ENCODE measurements at regions not wholly inside any gene's neighbourhood (a gene's known extent, or its start where the extent isn't known, plus 50 kb on each side); places are given as distances from the start of the nearest gene placed in this dataset.
"Not testable (repeated sequence)": the region's sequence is repeated elsewhere in the genome, so short reads cannot be mapped to it uniquely, and the experiment has no call there.

DNA sequence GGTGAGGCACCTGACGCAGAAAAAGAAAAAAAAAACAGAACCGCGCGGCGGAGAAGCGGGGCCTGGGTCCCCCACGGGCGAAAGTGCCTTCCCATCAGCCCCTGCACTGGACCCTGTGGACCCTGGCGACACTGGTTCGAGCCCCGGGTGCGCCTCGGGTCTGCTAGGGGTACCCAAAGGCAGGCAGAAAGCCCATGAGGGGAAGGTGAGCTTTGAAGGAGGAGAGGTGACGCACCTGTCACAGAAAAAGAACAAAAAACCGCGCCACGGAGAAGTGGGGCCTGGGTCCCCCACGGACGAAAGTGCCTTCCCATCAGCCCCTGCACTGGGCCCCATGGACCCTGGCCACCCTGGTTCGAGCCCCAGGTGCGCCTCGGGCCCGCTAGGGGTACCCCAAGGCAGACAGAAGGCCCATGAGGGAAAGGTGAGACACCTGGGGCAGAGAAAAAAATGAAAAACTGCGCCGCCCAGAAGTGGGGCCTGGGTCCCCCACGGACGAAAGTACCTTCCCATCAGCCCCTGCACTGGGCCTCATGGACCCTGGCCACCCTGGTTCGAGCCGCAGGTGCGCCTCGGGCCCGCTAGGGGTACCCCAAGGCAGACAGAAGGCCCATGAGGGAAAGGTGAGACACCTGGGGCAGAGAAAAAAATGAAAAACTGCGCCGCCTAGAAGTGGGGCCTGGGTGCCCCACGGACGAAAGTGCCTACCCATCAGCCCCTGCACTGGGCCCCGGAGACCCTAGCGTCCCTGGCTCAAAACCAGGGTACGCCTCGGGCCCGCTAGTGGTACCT, 227.4 kb downstream of the CCDC74A start:
- no TSS peak for BruUV-seq (replicated peaks)
- no peak overlapping the region for H3K27ac ChIP-seq (ENCODE audit: low read length)
- POLR2A ChIA-PET = no interaction called here
- H3K9me3 ChIP-seq (ENCODE audit: control insufficient read depth, insufficient read depth, low read depth, low read length) = no peaks in the 10 kb centered on the region
- H3K36me3 ChIP-seq (ENCODE audit: control insufficient read depth, insufficient read depth, low read length) = no peaks in the 10 kb centered on the region; the same call in 1 of the 2 replicates
- H3K4me1 ChIP-seq (ENCODE audit: control insufficient read depth, insufficient read depth, low read length) = no peaks in the 10 kb centered on the region; the same call in 1 of the 2 replicates
- DNase-seq (ENCODE audit: low read depth, low spot score) (no peak), ATAC-seq (peak; percentile 53; the same call in 1 of the 2 replicates)
- intact Hi-C loops (cut with micrococcal nuclease; ENCODE audit: unreplicated experiment) (no loop called here), in situ Hi-C loops (cut with HindIII; ENCODE audit: low pct_unique_long_range_greater_than_20kb, low sequenced_read_pairs) (no loop called here)
- H3K4me3 ChIP-seq (ENCODE audit: low read depth in 2 of 2, low read length in 2 of 2) = peak overlapping the region; percentile 20 to 31
- CTCF ChIA-PET = no interaction called here
- no peaks in the 10 kb centered on the region for H3K27me3 ChIP-seq (ENCODE audit: control insufficient read depth, insufficient read depth, low read length)
- TF ChIP-seq SIN3A (IDR thresholded peaks at IDR 0.05; ENCODE audit: borderline replicate concordance, insufficient read depth, low read depth, low read length) = no peak
- no peak for TF ChIP-seq TCF7L2 (IDR thresholded peaks at IDR 0.05; ENCODE audit: low read depth, low read length)
- no peak for TF ChIP-seq CTCF (IDR thresholded peaks at IDR 0.05)
- TF ChIP-seq, protein P1, sequence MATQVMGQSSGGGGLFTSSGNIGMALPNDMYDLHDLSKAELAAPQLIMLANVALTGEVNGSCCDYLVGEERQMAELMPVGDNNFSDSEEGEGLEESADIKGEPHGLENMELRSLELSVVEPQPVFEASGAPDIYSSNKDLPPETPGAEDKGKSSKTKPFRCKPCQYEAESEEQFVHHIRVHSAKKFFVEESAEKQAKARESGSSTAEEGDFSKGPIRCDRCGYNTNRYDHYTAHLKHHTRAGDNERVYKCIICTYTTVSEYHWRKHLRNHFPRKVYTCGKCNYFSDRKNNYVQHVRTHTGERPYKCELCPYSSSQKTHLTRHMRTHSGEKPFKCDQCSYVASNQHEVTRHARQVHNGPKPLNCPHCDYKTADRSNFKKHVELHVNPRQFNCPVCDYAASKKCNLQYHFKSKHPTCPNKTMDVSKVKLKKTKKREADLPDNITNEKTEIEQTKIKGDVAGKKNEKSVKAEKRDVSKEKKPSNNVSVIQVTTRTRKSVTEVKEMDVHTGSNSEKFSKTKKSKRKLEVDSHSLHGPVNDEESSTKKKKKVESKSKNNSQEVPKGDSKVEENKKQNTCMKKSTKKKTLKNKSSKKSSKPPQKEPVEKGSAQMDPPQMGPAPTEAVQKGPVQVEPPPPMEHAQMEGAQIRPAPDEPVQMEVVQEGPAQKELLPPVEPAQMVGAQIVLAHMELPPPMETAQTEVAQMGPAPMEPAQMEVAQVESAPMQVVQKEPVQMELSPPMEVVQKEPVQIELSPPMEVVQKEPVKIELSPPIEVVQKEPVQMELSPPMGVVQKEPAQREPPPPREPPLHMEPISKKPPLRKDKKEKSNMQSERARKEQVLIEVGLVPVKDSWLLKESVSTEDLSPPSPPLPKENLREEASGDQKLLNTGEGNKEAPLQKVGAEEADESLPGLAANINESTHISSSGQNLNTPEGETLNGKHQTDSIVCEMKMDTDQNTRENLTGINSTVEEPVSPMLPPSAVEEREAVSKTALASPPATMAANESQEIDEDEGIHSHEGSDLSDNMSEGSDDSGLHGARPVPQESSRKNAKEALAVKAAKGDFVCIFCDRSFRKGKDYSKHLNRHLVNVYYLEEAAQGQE (IDR thresholded peaks at IDR 0.05; ENCODE audit: insufficient read depth in 1 of 2, low read depth in 2 of 2, low read length in 1 of 2) = no peak
- no peak for TF ChIP-seq POLR2AphosphoS5 (IDR thresholded peaks at IDR 0.05; ENCODE audit: low read depth, low read length)

DNA sequence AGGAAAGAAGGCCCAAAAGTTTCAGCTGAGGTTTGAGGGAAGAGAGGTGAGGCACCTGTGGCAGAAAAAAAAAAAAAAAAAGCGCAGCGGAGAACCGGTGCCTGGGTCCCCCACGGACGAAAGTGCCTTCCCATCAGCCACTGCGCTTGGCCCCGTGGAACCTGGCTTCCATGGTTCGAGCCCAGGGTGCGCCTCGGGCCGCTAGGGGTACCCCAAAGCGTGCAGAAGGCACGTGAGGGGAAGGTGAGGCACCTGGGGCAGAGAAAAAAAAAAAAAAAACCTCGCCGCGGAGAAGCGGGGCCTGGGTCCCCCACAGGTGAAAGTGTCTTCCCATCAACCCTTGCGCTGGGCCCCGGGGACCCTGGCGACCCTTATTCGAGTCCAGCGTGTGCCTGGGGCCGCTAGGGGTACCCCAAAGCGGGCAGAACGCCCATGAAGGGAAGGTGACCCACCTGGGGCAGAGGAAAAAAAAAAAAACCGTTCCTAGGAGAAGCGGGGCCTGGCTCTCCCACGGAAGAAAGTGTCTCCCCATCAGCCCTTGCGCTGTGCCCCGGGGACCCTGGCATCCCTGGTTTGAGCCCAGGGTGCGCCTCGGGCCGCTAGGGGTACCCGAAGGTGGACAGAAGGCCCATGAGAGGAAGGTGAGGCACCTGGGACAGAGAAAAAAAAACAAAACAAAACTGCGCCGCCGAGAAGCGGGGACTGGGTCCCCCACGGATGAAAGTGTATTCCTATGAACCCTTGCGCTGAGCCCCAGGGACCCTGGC, 228.6 kb downstream of the CCDC74A start:
- POLR2A ChIA-PET = no interaction called here
- no peaks in the 10 kb centered on the region for H3K9me3 ChIP-seq (ENCODE audit: control insufficient read depth, insufficient read depth, low read depth, low read length)
- peak overlapping the region; percentile 20 to 31; a peak in 3 of 4 replicates for H3K4me3 ChIP-seq (ENCODE audit: low read depth in 2 of 2, low read length in 2 of 2)
- H3K27ac ChIP-seq (ENCODE audit: low read length) = no peak overlapping the region
- in situ Hi-C loops (cut with HindIII; ENCODE audit: low pct_unique_long_range_greater_than_20kb, low sequenced_read_pairs) = no loop called here
- H3K4me1 ChIP-seq (ENCODE audit: control insufficient read depth, insufficient read depth, low read length) = no peaks in the 10 kb centered on the region; the same call in 1 of the 2 replicates
- BruUV-seq (replicated peaks) = no TSS peak
- TF ChIP-seq CTCF (IDR thresholded peaks at IDR 0.05) = no peak
- TF ChIP-seq TCF7L2 (IDR thresholded peaks at IDR 0.05; ENCODE audit: low read depth, low read length) = no peak
- TF ChIP-seq, protein P1 (IDR thresholded peaks at IDR 0.05; ENCODE audit: insufficient read depth in 1 of 2, low read depth in 2 of 2, low read length in 1 of 2) = no peak
- no peak for TF ChIP-seq POLR2AphosphoS5 (IDR thresholded peaks at IDR 0.05; ENCODE audit: low read depth, low read length)
- TF ChIP-seq SIN3A (IDR thresholded peaks at IDR 0.05; ENCODE audit: borderline replicate concordance, insufficient read depth, low read depth, low read length) = no peak
- H3K36me3 ChIP-seq (ENCODE audit: control insufficient read depth, insufficient read depth, low read length) = no peaks in the 10 kb centered on the region
- CTCF ChIA-PET = no interaction called here
- ATAC-seq (no peak), DNase-seq (ENCODE audit: low read depth, low spot score) (no peak)
- intact Hi-C loops (cut with micrococcal nuclease; ENCODE audit: unreplicated experiment) = no loop called here
- H3K27me3 ChIP-seq (ENCODE audit: control insufficient read depth, insufficient read depth, low read length) = no peaks in the 10 kb centered on the region

DNA sequence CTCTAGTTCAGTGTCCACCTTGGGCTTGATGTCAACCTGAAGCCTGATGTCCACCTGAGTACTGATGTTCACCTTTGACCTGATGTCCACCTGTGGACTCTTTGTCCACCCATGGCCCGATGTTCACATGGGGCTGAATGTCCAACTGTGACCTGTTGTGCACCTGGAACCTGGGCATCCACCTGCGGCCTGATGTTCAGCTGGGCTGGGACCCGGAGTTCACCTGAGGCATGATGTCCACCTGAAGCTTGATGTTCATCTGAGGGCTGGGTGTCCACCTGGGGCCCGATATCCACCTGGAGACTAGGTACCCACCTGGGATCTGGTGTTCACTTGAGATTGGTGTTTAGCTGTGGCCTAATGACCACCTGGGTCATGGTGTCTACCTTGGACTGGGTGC, 231.3 kb downstream of the CCDC74A start:
- H3K36me3 ChIP-seq (ENCODE audit: control insufficient read depth, insufficient read depth, low read length); ATAC-seq; CTCF ChIA-PET; DNase-seq (ENCODE audit: low read depth, low spot score); H3K27me3 ChIP-seq (ENCODE audit: control insufficient read depth, insufficient read depth, low read length); H3K4me1 ChIP-seq (ENCODE audit: control insufficient read depth, insufficient read depth, low read length); in situ Hi-C loops (cut with HindIII; ENCODE audit: low pct_unique_long_range_greater_than_20kb, low sequenced_read_pairs); BruUV-seq (replicated peaks); H3K27ac ChIP-seq (ENCODE audit: low read length); H3K4me3 ChIP-seq (ENCODE audit: low read depth in 2 of 2, low read length in 2 of 2); POLR2A ChIA-PET; H3K9me3 ChIP-seq (ENCODE audit: control insufficient read depth, insufficient read depth, low read depth, low read length); intact Hi-C loops (cut with micrococcal nuclease; ENCODE audit: unreplicated experiment): not testable (repeated sequence)

All from Panc1 (cell line).